Brain pericyte (primary cell): ENCODE measurements at regions not wholly inside any gene's neighbourhood (a gene's known extent, or its start where the extent isn't known, plus 50 kb on each side); places are given as distances from the start of the nearest gene placed in this dataset.

Experiments used
- DNase-seq: peaks from one replicate; pipeline ENCODE4 v3.0.0-alpha.2; 2012; ENCODE audit warnings: low read depth, low spot score

DNA sequence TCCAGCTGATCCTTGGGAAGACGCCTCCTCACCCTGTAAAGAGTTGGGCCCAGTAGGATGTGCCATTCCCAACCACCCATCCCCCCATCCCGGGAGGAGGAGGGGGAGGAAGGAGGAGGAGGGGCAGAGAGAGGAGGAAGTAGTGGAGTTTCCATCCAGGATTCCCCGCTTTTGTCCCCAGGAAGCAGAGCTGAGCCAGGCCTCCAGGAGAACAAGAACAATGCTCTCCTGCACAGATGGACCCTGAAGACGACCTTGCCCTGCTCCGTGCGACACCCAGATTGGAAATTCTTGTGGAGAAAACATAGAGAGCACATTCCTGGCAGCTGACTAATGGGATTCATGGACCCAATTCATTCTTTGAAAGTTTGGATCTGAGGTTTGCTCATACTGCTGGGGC is 132.3 kb upstream of the CRY1 start:
- no peak for DNase-seq

DNA sequence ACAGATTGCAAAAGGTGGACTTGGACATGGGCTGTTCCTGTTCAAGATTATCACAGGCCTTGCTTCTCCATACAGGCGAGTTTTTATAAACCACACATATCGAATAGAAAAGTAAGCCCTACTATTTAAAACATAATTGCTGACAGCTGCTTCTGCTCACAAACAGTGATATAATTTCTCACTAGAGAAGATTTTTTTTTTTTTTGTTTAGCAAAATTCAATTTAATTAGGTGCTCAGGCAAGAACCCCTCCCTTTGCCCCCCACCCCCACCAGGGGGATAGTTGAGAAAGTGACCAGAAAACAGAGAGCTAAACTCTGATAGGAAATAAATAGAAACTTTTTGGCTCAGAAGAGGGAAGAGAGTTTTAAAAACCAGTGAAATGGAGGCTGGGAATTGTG is 132.8 kb upstream of the CRY1 start:
- no peak for DNase-seq

DNA sequence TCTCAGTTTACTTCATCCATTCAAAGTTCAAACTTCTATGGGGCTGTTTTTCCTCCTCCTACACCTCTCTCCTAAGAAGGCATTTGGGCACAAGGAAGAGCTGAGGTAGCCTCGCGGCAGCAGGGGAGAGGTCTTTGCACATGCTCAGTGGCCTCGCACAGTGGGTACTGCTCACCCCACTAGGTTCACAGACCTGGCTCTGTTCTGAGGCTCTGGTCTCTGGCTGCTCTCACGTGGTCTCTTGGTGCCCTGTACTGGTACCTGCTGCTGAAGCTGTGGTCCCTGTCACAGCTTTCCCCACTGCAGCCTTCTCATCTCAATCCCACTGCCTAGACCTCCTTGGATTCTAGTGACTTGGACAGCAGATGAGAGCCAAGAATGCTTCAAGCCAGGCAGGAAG is 134.7 kb upstream of the CRY1 start:
- no peak for DNase-seq

DNA sequence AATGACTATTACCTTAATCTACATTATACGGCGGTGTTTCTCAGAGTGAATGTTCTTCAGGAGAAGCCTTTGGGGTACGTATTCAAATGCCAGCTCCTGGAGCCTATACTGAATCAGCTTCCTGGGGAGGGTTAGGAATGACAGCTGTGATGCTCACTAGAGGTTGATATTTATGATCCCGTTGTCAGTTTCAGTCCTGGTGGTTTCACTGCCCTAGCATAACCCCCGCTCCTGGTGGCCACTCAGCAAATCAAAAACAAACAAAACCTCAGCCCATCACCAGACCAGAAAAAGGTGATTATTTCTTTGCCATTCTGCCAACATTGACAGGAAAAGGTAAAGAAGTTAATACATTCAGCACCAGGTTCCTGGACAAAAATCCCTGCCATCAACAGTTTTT is 136.5 kb upstream of the CRY1 start:
- no peak for DNase-seq

DNA sequence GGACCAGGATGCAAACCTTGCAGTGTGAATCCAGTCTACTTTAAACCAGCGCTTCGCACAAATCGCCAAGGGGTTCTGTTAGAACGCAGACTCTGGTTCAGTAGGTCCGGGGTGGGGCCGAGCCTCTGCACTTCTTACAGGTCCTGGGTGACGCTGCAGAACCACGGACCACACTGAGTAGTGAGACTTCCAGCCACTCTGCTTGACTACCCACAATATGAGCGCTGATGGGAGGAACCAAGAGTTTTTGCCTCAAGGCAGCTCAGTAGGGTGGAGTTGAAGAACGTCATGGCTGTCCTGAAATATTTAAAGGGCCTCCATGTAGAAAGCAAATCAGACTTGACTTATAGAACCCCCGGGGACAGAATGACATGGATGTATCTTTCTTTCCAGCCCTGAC is 138.0 kb upstream of the CRY1 start:
- DNase-seq = no peak

DNA sequence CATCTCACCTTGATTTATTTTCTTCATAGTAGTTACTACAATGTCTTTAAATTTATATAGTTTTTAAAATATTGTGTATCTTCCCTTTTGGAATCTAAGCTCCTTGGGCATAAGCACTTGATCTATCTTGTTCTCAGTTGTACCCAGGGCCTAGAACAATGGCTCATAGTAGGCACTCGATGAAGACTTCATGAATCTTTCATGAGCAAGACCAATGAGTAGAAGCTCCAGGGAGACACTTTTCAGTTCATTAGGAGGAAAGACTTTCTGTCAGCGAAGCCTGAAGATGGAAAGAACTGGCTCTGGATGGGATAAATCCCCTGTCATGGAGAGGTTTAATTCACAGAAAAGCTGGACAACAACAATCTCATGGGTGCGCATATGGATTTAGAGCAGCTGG is 140.2 kb upstream of the CRY1 start:
- DNase-seq = no peak

DNA sequence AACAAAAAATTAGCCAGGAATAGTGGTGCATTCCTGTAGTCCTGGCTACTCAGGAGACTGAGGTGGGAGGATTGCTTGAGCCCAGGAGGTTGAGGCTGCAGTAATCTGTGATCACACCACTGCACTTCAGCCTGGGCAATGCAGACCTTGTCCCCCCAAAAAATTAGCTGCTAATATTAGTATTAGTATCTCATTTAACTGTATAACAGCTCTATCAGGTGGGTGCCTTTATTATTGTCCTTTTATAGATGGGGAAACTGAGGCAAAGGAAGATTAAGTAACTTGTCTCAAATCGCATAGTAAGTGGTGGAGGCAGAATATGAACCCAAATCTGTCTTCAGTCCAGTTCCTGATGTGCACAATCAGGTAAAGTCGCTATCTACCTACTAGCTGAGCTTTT is 142.3 kb upstream of the CRY1 start:
- no peak for DNase-seq

DNA sequence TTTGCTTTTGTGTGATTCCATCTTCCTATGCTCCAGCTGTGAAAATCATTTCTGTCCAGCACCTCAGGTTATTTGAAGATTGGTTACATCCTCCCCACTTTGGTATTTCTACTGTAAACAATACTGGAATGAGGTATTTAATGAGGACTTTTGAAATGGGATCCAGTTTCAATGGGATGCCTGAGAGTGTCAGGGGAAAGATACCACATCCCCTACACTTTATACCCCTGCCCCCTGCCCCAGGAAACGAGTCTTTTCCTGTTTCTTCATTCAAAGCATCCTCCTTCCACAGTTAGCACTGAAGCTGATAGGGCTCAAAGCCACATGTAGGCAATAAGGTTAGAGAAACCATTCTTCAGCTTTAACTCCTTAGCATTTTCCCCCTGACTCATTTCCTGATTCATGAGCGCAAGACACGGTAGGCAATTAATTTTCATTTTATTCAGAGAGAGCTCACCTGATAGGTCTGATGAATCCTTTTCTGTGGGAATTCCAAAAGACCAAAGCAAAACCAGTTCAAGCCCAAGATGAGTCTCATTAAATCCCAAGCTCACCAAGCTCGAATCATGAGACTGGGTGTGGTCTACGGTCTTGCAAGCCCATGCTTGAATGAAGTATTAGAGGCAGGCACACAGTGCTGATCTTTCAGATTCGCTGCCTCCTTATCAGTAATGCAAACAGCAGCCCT is 143.6 kb upstream of the CRY1 start:
- DNase-seq = no peak

DNA sequence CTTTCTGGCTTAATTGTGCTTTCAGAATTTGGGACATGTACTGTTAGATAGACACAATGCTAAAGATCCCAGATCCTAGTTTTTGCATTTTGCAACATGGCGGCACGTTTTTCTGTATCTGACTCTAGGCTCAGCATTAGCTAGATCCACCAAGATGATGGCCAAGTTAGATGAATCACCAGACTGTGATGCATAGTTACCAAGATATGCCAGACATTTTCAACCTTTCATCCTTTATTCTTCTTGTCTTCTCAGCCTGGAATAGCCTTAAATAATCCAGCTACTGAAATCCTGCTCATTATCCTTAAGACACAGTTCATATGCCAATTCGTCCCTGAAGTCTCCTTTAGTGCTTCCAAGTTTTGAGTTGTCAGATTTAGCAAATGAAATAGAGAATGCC is 144.9 kb upstream of the CRY1 start:
- DNase-seq = no peak

DNA sequence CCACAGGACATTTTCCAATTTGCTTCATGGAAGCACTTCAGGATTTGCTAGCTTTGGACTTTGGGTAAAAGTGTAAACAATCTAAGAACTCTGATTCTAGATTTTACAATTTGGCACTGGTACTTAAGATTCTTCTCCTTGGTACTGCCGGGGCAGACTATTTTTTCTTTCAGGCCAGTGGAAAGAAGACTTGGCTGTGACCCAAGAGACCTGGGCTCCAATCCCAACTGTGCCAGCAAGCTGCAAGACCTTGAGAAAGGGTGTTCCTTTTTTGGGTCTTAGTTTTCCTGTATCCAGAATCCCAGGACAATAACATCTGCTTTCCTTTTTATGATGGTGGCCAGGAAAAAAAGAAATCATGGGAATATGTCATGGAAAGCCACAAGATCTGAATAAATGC is 148.1 kb upstream of the CRY1 start:
- DNase-seq = no peak

DNA sequence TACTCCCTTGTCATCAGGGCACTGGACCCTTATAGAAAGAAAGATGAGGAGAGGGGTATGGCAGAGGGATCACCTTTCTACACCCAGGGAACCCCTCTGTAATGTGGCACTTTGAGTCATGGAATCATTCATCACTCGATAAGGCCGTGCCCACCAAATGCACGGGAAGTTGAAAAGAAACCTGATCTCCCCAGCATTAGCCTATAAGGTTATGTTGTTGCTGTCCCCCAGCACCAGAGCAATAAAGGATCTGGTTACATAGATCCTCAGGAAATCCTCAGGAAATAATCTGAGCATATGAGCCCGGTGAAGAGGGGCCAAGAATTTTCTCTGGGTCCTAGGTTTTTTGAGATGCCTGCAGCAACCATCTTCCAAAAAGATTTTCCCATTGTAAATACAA is 148.8 kb upstream of the CRY1 start:
- DNase-seq = peak; percentile 15

DNA sequence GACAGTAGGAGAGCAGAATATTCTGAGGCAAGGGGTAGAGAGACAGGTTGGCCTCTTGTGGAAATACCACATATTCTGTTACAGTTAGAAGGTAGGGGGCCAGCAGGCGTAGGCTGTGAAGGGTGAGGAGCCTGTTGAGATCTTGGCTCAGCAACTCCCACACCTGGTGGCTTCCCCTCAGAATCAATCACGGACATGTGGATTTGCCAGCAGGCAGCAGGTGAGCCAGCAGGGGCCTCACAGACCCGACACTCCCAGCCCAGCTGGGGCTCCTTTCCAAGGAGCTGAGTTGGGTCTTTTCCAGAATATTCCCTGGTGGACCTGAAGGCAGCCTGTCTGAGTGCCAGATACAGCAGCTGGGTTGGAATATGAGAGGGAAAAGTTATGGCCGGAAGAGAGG is 150.0 kb upstream of the CRY1 start:
- no peak for DNase-seq

DNA sequence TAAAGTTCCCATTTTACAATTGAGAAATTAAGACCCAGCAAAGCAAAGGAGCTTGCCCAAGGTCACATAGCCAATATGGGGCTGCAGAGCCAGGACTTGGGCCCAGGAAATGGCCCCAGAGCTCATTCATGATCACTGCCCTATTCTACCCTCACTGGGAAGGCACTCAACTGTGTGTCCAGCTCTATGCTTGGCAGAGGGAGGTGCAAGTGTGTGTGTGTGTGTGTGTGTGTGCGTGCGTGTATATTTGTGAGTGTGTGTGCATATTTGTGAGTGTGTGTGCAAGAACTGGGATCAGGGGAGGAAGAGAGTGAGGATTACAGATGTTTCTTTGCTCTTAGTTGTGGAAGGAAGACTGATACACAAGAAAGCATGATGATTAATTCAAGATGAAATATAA is 151.2 kb upstream of the CRY1 start:
- no peak for DNase-seq

DNA sequence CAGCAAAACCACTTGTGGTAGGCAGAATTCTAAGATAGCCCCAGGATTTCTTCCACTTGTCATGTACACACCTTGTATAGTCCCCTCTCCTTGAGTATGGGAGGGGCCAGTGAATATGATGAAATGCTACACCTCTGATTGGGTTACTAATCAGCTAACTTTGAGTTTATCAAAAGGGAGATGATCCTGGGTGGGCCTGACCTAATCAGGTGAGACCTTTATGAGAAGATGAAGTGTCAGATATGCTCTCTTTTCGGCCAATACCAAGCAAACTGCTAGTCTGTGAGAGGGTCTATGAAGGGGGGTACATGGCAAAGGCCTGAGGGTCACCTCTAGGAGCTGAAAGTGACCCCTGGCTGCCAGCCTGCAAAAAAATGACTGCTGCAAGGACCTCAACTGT is 154.3 kb upstream of the CRY1 start:
- DNase-seq = no peak

DNA sequence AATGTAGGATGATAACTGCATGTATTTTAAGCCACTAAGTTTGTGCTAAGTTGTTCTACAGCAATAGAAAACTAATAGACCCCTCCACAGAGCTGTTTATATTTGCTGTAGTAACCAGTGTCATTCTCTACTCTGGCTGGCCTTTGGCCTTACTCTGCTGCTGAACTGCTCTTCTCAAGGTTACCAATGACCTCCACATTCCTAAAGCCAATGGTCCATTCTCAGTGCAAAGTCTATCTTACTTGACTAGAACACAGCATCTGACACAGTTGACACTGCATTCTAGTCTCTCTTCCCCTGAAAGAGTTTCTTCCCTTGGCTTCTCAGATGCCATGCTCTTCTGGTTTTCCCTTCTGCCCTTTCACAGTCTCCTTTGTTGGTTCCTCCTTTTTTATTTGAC is 154.8 kb upstream of the CRY1 start:
- DNase-seq = no peak

DNA sequence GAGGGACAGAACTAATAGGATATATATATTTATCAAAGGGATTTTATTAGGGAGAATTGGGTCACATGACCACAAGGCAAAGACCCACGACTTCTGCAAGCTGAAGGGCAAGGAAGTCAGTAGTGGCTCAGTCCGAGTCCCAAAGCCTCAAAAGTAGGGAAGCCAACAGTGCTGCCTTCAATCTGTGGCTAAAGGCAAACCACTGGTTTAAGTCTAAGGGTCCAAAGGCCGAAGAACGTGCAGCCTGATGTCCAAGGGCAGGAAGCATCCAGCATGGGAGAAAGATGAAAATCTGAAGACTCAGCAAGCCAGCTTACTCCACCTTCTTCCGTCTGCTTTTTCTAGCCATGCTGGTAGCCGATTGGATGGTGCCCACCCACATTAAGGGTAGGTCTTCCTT is 157.9 kb upstream of the CRY1 start:
- DNase-seq = no peak

DNA sequence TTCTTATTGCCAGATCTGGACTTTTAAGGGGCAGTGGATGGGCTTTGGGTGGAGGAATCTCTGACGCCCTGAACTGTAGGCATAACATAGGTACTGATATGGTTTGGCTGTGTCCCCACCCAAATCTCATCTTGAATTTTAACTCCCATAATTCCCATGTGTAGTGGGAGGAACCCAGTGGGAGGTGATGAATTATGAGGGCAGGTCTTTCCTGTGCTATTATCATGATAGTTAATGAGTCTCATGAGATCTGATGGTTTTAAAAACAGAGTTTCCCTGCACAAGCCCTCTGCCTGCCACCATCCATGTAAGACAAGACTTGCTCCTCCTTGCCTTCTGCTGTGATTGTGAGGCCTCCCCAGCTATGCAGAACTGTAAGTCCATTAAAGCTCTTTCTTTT is 160.0 kb upstream of the CRY1 start:
- no peak for DNase-seq

DNA sequence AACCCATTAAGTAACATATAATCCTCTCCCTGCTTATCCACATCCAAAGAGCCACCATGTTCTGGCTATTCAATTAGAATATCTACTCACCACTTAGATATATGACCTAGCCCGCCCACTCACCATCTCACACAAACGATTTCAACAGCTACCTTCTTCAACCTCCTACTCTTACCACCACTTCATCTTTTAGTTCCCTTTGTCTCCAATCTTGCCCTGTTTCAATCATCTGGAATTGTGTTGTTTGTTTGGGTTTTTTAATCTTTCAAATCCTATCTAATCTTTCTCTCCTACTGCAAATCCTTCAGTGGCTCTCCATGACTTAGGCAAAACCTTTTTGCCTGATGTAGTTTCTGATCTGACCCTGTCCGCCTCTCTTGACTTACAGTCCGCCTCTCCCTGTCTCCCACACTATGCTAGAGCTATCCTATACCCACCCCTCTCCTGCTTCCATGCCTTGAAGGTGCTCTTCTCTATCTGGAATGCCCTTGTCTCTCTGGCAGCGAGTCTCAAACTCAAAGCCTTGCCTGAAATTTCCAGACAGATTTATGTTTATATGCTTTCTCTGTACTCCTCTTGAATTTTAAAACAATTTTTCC is 161.0 kb upstream of the CRY1 start:
- DNase-seq = no peak

DNA sequence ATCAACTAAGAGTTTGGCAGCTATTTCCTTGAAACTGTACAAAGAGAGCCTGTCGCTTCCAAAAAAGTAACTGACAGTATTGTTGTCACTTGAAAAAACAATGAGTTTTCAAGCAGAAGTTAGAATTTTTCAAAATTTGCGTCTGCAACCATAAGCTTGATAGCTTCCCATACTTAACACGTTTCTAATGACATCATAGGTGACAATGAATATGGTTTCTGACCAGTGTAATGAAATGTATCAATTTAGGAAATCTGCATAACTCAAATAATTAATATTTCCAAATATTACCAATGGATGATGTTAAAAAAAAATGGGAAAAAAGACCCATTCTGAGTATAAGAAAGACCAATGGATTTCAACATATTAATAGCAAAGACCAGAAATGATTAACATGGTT is 165.4 kb upstream of the CRY1 start:
- DNase-seq = no peak

DNA sequence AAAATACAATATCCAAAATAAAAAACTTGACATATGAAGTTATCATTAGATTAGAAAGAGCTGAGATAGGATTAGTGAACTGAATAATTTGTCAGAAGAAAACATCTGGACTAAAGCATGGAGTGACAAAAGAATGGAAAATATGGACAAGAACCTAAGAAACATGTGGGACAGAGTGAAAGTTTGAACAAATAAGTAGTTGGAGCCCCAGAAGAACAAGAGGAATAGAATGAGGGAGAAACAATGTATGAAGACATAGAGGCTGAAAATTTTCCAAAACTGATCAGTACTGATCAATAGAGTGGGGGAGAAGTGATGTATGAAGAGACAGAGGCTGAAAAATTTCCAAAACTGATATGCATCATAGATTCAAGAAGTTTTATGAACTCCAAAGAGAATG is 170.6 kb upstream of the CRY1 start:
- no peak for DNase-seq

DNA sequence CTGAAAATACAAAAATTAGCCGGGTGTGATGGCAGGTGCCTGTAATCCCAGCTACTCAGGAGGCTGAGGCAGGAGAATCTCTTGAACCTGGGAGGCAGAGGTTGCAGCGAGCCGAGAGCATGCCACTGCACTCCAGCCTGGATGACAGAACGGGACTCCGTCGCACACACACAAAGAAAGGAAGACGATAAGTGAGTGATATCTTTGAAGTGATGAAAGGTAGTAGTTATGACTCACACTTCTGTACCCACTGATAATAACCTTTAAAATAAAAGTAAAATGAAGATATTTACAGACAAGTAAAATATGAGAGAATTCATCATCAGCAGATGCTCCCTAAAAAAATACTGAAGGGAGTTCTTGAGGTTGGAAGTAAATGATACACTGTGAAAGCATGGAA is 171.3 kb upstream of the CRY1 start:
- no peak for DNase-seq

DNA sequence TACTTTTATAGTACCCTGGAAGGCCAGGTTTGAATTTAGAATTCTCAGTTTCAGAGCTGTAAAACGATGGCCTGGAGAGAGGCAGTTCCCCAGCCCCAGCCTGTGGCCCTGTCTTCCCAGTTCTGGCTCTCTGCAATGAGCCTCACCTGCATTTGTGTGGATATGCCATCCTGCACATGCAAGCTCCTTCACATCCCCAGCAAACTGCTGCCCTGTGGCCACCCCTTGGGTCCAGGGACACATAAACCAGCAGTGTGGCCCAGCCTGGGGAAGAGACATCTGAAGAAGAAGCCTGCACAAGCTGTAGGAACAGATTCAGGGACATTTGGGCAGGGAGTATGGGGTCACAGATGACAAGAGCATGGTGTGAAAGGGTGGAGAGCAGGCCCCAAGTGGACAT is 174.3 kb upstream of the CRY1 start:
- DNase-seq = no peak

DNA sequence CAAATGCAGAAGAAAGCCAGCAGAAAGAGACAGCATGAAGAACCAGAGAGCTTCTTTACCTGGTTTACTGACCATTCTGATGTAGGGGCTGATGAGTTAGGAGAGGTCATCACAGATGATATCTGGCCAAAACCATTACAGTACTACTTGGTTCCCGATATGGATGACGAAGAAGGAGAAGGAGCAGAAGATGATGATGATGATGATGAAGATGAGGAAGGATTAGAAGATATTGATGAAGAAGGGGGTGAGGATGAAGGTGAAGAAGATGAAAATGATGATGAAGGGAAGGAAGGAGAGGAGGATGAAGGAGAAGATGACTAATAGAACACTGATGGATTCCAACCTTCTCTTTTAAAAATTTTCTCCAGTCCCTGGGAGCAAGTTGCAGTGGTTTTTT is 178.2 kb upstream of the CRY1 start:
- no peak for DNase-seq

DNA sequence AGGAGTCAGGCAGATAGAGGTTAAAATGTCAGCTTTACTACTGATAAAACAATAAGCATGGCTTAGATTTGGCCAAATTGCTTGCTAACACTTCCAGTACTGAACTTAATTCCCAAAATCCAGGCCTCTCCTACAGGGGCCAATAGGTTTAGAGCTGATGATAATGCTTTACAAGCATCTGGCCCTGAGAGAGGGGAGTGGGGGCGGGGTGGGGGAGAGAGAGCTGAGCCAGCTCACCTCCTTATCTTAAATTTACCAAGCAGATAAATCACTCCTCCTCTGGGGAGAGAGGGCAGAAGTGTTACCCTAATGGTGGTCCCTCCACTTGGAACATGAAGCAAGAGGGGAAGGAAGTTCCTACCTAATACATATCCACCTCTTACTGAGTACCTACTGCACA is 182.2 kb upstream of the CRY1 start:
- no peak for DNase-seq
